ENCODE measurements at regions not wholly inside any gene's neighbourhood (a gene's known extent, or its start where the extent isn't known, plus 50 kb on each side); places are given as distances from the start of the nearest gene placed in this dataset.

DNA sequence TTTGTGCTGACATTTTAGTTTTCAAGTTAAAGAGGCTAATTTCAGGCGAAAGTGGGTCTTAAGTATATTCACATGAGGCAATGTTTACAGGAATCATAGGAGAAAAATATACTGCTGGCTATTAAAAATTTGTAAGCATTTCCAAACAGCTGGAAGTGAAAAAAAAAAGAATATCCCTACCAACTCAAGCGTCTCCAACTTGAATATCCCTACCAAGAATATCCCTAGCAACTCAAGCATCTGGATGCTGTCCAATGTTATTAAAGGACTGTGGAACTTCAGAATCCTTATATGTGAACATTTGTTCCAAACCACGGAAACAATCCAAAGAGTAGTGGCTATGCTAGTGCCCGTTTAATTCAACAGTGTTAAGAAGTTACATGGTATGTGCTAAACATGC is 1303.0 kb downstream of the GATA3 start:
- Mint-ChIP-seq H3K4me1 (ENCODE audit: low read depth, unreplicated experiment) (no peaks in the 10 kb centered on the region), H3K9me3 (ENCODE audit: unreplicated experiment) (no peaks in the 10 kb centered on the region), H3K4me3 (ENCODE audit: unreplicated experiment) (no peak overlapping the region), H3K36me3 (ENCODE audit: low read depth, unreplicated experiment) (no peaks in the 10 kb centered on the region), H3K27ac (ENCODE audit: unreplicated experiment) (no peak overlapping the region), H3K27me3 (ENCODE audit: low read depth, unreplicated experiment) (no peaks in the 10 kb centered on the region)
- no peak overlapping the region for H3K4me2 ChIP-seq (ENCODE audit: low read length)
- FAIRE-seq (no peak), DNase-seq (ENCODE audit: low read depth) (no peak)
- no peak overlapping the region for H3K4me3 ChIP-seq (ENCODE audit: insufficient read depth, low read depth, low read length)
- H4K20me1 ChIP-seq (ENCODE audit: insufficient read depth, low read length), result no peaks in the 10 kb centered on the region
- H3K9me3 ChIP-seq (ENCODE audit: insufficient read depth, low read depth, low read length), result no peaks in the 10 kb centered on the region
- no peaks in the 10 kb centered on the region for H3K27me3 ChIP-seq (ENCODE audit: insufficient read depth, low read length)
- H3K9ac ChIP-seq (ENCODE audit: low read length), result no peak overlapping the region
- H2AFZ ChIP-seq (ENCODE audit: low read depth, low read length), result no peak overlapping the region
- no peak overlapping the region for H3K27ac ChIP-seq (ENCODE audit: low read depth, low read length)
- TF ChIP-seq EZH2 (IDR thresholded peaks at IDR 0.05; ENCODE audit: insufficient read depth, low read length), result no peak
- TF ChIP-seq, protein P1, sequence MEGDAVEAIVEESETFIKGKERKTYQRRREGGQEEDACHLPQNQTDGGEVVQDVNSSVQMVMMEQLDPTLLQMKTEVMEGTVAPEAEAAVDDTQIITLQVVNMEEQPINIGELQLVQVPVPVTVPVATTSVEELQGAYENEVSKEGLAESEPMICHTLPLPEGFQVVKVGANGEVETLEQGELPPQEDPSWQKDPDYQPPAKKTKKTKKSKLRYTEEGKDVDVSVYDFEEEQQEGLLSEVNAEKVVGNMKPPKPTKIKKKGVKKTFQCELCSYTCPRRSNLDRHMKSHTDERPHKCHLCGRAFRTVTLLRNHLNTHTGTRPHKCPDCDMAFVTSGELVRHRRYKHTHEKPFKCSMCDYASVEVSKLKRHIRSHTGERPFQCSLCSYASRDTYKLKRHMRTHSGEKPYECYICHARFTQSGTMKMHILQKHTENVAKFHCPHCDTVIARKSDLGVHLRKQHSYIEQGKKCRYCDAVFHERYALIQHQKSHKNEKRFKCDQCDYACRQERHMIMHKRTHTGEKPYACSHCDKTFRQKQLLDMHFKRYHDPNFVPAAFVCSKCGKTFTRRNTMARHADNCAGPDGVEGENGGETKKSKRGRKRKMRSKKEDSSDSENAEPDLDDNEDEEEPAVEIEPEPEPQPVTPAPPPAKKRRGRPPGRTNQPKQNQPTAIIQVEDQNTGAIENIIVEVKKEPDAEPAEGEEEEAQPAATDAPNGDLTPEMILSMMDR (IDR thresholded peaks at IDR 0.05; ENCODE audit: insufficient read depth, low read depth, low read length), result no peak
- H3K36me3 ChIP-seq (ENCODE audit: insufficient read depth, low read length), result no peaks in the 10 kb centered on the region
- H3K79me2 ChIP-seq (ENCODE audit: insufficient read depth, low read length), result no peaks in the 10 kb centered on the region
- H3K4me1 ChIP-seq (ENCODE audit: insufficient read depth, low read length), result no peaks in the 10 kb centered on the region

GRCh38 chr10:9362721-9363120 is 1308.2 kb downstream of the GATA3 start:
- TF ChIP-seq, protein P1 (IDR thresholded peaks at IDR 0.05; ENCODE audit: insufficient read depth, low read depth, low read length), result no peak
- no peak for TF ChIP-seq EZH2 (IDR thresholded peaks at IDR 0.05; ENCODE audit: insufficient read depth, low read length)
- H3K4me2 ChIP-seq (ENCODE audit: low read length), result no peak overlapping the region
- no peaks in the 10 kb centered on the region for H3K4me1 ChIP-seq (ENCODE audit: insufficient read depth, low read length)
- H3K36me3 Mint-ChIP-seq (ENCODE audit: low read depth, unreplicated experiment), result no peaks in the 10 kb centered on the region
- no peak overlapping the region for H3K4me3 Mint-ChIP-seq (ENCODE audit: unreplicated experiment)
- FAIRE-seq (no peak), DNase-seq (ENCODE audit: low read depth) (no peak)
- H3K4me1 Mint-ChIP-seq (ENCODE audit: low read depth, unreplicated experiment), result no peaks in the 10 kb centered on the region
- H3K9me3 ChIP-seq (ENCODE audit: insufficient read depth, low read depth, low read length), result no peaks in the 10 kb centered on the region
- no peaks in the 10 kb centered on the region for H3K36me3 ChIP-seq (ENCODE audit: insufficient read depth, low read length)
- H3K27me3 Mint-ChIP-seq (ENCODE audit: low read depth, unreplicated experiment), result no peaks in the 10 kb centered on the region
- no peaks in the 10 kb centered on the region for H3K79me2 ChIP-seq (ENCODE audit: insufficient read depth, low read length)
- H3K4me3 ChIP-seq (ENCODE audit: insufficient read depth, low read depth, low read length), result no peak overlapping the region
- no peak overlapping the region for H3K27ac ChIP-seq (ENCODE audit: low read depth, low read length)
- no peaks in the 10 kb centered on the region for H4K20me1 ChIP-seq (ENCODE audit: insufficient read depth, low read length)
- no peaks in the 10 kb centered on the region for H3K27me3 ChIP-seq (ENCODE audit: insufficient read depth, low read length)
- H3K9ac ChIP-seq (ENCODE audit: low read length), result no peak overlapping the region
- no peaks in the 10 kb centered on the region for H3K9me3 Mint-ChIP-seq (ENCODE audit: unreplicated experiment)
- no peak overlapping the region for H3K27ac Mint-ChIP-seq (ENCODE audit: unreplicated experiment)
- no peak overlapping the region for H2AFZ ChIP-seq (ENCODE audit: low read depth, low read length)

DNA sequence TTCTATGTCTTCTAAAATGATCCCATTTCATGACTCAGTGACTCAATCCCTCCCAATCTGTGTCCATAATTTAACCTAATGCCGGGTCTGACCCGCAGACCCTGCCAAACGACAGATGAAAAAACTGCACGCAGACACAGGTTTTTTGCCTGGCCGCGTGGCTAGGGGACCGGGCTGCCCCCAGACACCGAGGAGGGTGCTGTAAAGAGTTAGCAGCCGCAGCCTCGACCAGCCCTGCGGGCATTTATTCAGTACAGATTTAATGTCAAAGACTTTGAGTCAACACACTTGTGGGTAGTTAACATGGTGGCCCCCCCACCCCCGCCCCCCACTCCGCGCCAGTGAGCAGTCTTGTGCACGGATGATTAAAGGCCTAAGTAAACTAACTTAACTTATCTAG is 1324.7 kb downstream of the GATA3 start:
- H3K27ac Mint-ChIP-seq (ENCODE audit: unreplicated experiment), result no peak overlapping the region

More for the DNA sequence above, 1324.7 kb downstream of the GATA3 start:
- DNase-seq (ENCODE audit: low read depth), result no peak
- no peaks in the 10 kb centered on the region for H3K36me3 ChIP-seq (ENCODE audit: insufficient read depth, low read length)
- no peaks in the 10 kb centered on the region for H4K20me1 ChIP-seq (ENCODE audit: insufficient read depth, low read length)
- Mint-ChIP-seq H3K36me3 (ENCODE audit: low read depth, unreplicated experiment) (no peaks in the 10 kb centered on the region), H3K4me1 (ENCODE audit: low read depth, unreplicated experiment) (no peaks in the 10 kb centered on the region), H3K27me3 (ENCODE audit: low read depth, unreplicated experiment) (peaks cover 2% of the 10 kb centered on the region), H3K9me3 (ENCODE audit: unreplicated experiment) (peaks cover 4% of the 10 kb centered on the region), H3K4me3 (ENCODE audit: unreplicated experiment) (no peak overlapping the region)
- no peaks in the 10 kb centered on the region for H3K79me2 ChIP-seq (ENCODE audit: insufficient read depth, low read length)
- H3K9ac ChIP-seq (ENCODE audit: low read length), result no peak overlapping the region
- no peak overlapping the region for H2AFZ ChIP-seq (ENCODE audit: low read depth, low read length)
- no peak overlapping the region for H3K4me3 ChIP-seq (ENCODE audit: insufficient read depth, low read depth, low read length)
- no peak for FAIRE-seq
- no peak overlapping the region for H3K27ac ChIP-seq (ENCODE audit: low read depth, low read length)
- no peaks in the 10 kb centered on the region for H3K4me1 ChIP-seq (ENCODE audit: insufficient read depth, low read length)
- TF ChIP-seq EZH2 (IDR thresholded peaks at IDR 0.05; ENCODE audit: insufficient read depth, low read length), result no peak
- TF ChIP-seq, protein P1 (IDR thresholded peaks at IDR 0.05; ENCODE audit: insufficient read depth, low read depth, low read length), result no peak
- H3K9me3 ChIP-seq (ENCODE audit: insufficient read depth, low read depth, low read length), result no peaks in the 10 kb centered on the region
- no peaks in the 10 kb centered on the region for H3K27me3 ChIP-seq (ENCODE audit: insufficient read depth, low read length)
- H3K4me2 ChIP-seq (ENCODE audit: low read length), result no peak overlapping the region
